ENCODE measurements at regions not wholly inside any gene's neighbourhood (a gene's known extent, or its start where the extent isn't known, plus 50 kb on each side); places are given as distances from the start of the nearest gene placed in this dataset.
"Not testable (repeated sequence)": the region's sequence is repeated elsewhere in the genome, so short reads cannot be mapped to it uniquely, and the experiment has no call there.

DNA sequence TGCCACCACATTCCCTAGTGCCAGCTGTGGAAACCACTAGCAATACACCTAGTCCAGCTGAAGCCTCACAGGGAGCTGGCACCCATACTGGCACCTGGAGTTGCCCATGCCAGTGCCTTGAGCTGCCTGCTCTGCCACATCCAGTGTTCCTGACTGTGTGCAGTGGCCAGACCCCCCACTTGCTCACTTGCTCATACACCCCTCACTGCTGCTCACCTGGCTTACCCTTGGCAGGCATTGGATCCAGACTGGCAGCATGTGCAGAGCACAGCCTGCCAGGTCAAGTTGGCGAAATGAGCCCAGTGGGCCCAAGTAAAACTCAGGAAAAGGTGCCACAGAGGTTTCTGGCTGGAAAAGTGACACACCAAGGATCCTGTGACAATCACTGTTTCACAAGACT lies 1618.6 kb upstream of the PRMT6 start:
- peaks cover 13% of the 10 kb centered on the region for H3K9me3 ChIP-seq (replicated peaks)
- H3K4me3 ChIP-seq = no peak overlapping the region
- intact Hi-C loops (cut with micrococcal nuclease) = no loop called here
- H3K4me1 ChIP-seq = no peaks in the 10 kb centered on the region
- DNase-seq = no peak
- H3K27me3 ChIP-seq (ENCODE audit: low read depth) = no peaks in the 10 kb centered on the region
- no peaks in the 10 kb centered on the region for H3K36me3 ChIP-seq
- TF ChIP-seq CTCF (IDR thresholded peaks at IDR 0.05; ENCODE audit: borderline replicate concordance) = no peak
- H3K27ac ChIP-seq (replicated peaks) = no peak overlapping the region

DNA sequence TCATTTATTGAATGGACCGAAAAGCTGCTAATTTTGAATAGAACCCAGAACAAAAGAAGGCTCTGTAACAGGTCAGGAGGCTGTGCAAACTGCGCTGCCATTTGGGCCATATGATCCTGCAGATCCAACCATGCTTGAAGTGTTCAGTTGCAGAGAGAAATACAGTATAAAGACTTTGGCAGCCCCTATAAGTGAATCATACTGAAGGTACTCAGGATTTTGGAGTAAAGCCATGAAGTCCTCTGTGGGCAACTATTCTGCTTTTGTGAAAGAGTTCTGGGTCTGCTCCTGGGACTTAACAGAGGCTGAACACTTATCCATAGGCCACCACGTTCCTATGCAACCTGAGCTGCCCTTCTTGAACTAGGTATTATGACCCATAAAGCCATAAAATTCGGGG lies 1613.6 kb upstream of the PRMT6 start:
- no peak for TF ChIP-seq CTCF (IDR thresholded peaks at IDR 0.05; ENCODE audit: borderline replicate concordance)
- Histone ChIP-seq H3K27ac (replicated peaks) (no peak overlapping the region), H3K9me3 (replicated peaks) (peaks cover 13% of the 10 kb centered on the region), H3K4me1 (no peaks in the 10 kb centered on the region), H3K4me3 (no peak overlapping the region), H3K27me3 (ENCODE audit: low read depth) (no peaks in the 10 kb centered on the region), H3K36me3 (no peaks in the 10 kb centered on the region)
- DNase-seq = no peak
- intact Hi-C loops (cut with micrococcal nuclease) = no loop called here

DNA sequence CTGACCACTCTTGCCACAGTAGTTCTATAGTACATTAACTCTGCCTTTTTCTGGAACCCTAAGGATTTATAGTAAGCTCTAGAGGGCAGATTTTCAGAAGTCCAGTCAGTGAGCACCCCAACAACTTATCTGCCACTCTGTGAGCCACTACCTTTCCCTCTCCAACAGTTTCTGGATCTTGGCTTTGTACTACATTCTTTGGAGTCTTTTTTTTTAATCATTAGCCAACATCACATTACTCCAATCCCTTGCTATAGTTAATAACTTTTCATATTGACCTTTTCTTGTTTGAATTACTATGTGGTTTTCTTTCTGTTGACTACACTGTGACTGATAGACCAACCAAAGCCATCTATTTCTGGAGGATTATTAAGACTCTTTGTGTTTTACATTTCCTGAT lies 1596.7 kb upstream of the PRMT6 start:
- H3K27me3 ChIP-seq (ENCODE audit: low read depth) = no peaks in the 10 kb centered on the region
- intact Hi-C loops (cut with micrococcal nuclease) = no loop called here
- no peak overlapping the region for H3K27ac ChIP-seq (replicated peaks)
- H3K4me1 ChIP-seq = no peaks in the 10 kb centered on the region
- H3K4me3 ChIP-seq = no peak overlapping the region
- H3K36me3 ChIP-seq = no peaks in the 10 kb centered on the region
- H3K9me3 ChIP-seq (replicated peaks) = no peaks in the 10 kb centered on the region
- TF ChIP-seq CTCF (IDR thresholded peaks at IDR 0.05; ENCODE audit: borderline replicate concordance) = no peak
- no peak for DNase-seq

DNA sequence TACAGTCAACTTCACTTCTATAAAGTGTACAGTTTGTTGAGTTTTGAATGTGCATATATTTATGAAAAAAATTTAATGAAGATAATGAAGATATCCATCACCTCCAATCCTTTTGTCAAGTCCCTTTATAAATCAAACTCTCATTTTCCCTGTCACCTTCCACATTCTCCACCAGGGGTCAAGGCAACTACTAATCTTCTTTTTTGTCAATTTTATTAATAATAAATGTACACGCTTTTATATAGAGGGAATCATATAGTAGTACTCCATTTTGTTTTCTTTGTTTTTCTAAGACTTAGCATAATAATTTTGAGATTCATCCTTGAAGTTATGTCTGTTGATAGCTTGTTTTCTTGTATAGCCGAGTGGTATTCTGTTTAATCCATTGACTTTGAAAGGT lies 1594.2 kb upstream of the PRMT6 start:
- H3K9me3 ChIP-seq (replicated peaks) = no peaks in the 10 kb centered on the region
- TF ChIP-seq CTCF (IDR thresholded peaks at IDR 0.05; ENCODE audit: borderline replicate concordance) = no peak
- no peaks in the 10 kb centered on the region for H3K36me3 ChIP-seq
- H3K27me3 ChIP-seq (ENCODE audit: low read depth) = no peaks in the 10 kb centered on the region
- H3K4me1 ChIP-seq = no peaks in the 10 kb centered on the region
- H3K27ac ChIP-seq (replicated peaks) = no peak overlapping the region
- H3K4me3 ChIP-seq = no peak overlapping the region
- intact Hi-C loops (cut with micrococcal nuclease) = no loop called here
- no peak for DNase-seq

- H3K27me3 ChIP-seq (ENCODE audit: low read depth) = no peaks in the 10 kb centered on the region
- H3K36me3 ChIP-seq = no peaks in the 10 kb centered on the region
- no peak overlapping the region for H3K4me3 ChIP-seq
- H3K9me3 ChIP-seq (replicated peaks) = no peaks in the 10 kb centered on the region
- no peak for TF ChIP-seq CTCF (IDR thresholded peaks at IDR 0.05; ENCODE audit: borderline replicate concordance)
- no peak overlapping the region for H3K27ac ChIP-seq (replicated peaks)
- no peaks in the 10 kb centered on the region for H3K4me1 ChIP-seq
- intact Hi-C loops (cut with micrococcal nuclease) = no loop called here
- DNase-seq = no peak
These were observed 1588.9 kb upstream of the PRMT6 start for GRCh38 chr1:105467549-105467948.

DNA sequence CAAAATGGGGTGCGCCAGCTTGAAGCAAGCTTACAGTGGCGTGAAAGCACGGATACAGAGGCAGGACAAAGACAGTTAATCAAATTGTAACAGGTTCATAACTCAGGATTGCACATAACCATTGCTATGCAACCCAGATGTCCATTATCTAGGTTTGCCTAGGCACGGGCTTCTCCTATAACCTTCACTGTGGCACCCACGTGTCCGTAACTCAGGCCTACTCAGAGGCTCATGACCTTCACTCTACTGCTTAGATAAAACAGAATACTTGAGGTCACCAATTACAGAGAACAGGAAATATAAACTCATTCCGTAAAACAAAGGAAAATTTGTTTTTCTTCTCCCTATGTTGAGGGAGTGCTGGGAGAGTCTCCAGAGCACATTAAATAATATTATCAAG lies 1585.9 kb upstream of the PRMT6 start:
- H3K9me3 ChIP-seq (replicated peaks); DNase-seq; H3K4me3 ChIP-seq; intact Hi-C loops (cut with micrococcal nuclease); H3K27ac ChIP-seq (replicated peaks); H3K27me3 ChIP-seq (ENCODE audit: low read depth); H3K36me3 ChIP-seq; H3K4me1 ChIP-seq: not testable (repeated sequence)

Measured in left ventricle myocardium inferior (tissue), 1 donor.